HFF-Myc (cell line): ENCODE measurements at regions not wholly inside any gene's neighbourhood (a gene's known extent, or its start where the extent isn't known, plus 50 kb on each side); places are given as distances from the start of the nearest gene placed in this dataset.
"Not testable (repeated sequence)": the region's sequence is repeated elsewhere in the genome, so short reads cannot be mapped to it uniquely, and the experiment has no call there.

ENCODE experiments used
- DNase-seq: peaks from one replicate; pipeline ENCODE4 v3.0.0-alpha.2; 2011; ENCODE audit warnings: low read depth; ENCODE audit errors: extremely low read depth
- H3K4me3 ChIP-seq: replicated peaks from 2 replicates; pipeline ENCODE4 v1.5.1; 2011; ENCODE audit warnings: low read depth, mild to moderate bottlenecking, control low read depth, low read length
- CTCF ChIP-seq: IDR thresholded peaks from 2 replicates; pipeline ENCODE4 v1.5.1; 2012; ENCODE audit warnings: mild to moderate bottlenecking, low read depth, low read length, control low read depth; ENCODE audit errors: missing control alignments

GRCh38 chr4:138630666-138631065 is 384.9 kb upstream of the NOCT start:
- TF ChIP-seq CTCF = no peak
- DNase-seq = no peak
- H3K4me3 ChIP-seq = no peak overlapping the region

GRCh38 chr4:138629669-138630068 is 385.9 kb upstream of the NOCT start:
- TF ChIP-seq CTCF = no peak
- DNase-seq = no peak

GRCh38 chr4:138627096-138627495 is 384.9 kb upstream of the SLC7A11 start:
- no peak overlapping the region for H3K4me3 ChIP-seq
- no peak for TF ChIP-seq CTCF
- DNase-seq = no peak

More at GRCh38 chr4:138629669-138630068, 385.9 kb upstream of the NOCT start:
- H3K4me3 ChIP-seq = no peak overlapping the region

- not testable (repeated sequence) for DNase-seq, H3K4me3 ChIP-seq
These were observed 380.2 kb upstream of the SLC7A11 start for GRCh38 chr4:138622362-138622761.

GRCh38 chr4:138616775-138617174 is 374.6 kb upstream of the SLC7A11 start:
- no peak overlapping the region for H3K4me3 ChIP-seq
- TF ChIP-seq CTCF = no peak
- no peak for DNase-seq

- H3K4me3 ChIP-seq = no peak overlapping the region
- TF ChIP-seq CTCF = no peak
- DNase-seq = no peak
These were observed 372.4 kb upstream of the SLC7A11 start for GRCh38 chr4:138614398-138615142.

GRCh38 chr4:138612428-138612827 is 370.3 kb upstream of the SLC7A11 start:
- TF ChIP-seq CTCF = no peak

More at GRCh38 chr4:138612428-138612827, 370.3 kb upstream of the SLC7A11 start:
- H3K4me3 ChIP-seq = no peak overlapping the region
- no peak for DNase-seq
